Activated T-cell treated with anti-CD3 and anti-CD28 coated beads, Interleukin-2, amount 50 U/mL, for 24 hours (primary cell): ENCODE measurements at regions not wholly inside any gene's neighbourhood (a gene's known extent, or its start where the extent isn't known, plus 50 kb on each side); places are given as distances from the start of the nearest gene placed in this dataset.
"Not testable (repeated sequence)": the region's sequence is repeated elsewhere in the genome, so short reads cannot be mapped to it uniquely, and the experiment has no call there.

ENCODE experiments used
- DNase-seq: peaks from one replicate; pipeline ENCODE4 v3.0.0-alpha.2; 2020
- H3K27ac Mint-ChIP-seq: 2 replicates; pipeline ENCODE4 v1.8.0; 2020; ENCODE audit warnings: mild to moderate bottlenecking, mixed read lengths
- H3K27me3 Mint-ChIP-seq: 2 replicates; pipeline ENCODE4 v1.8.0; 2020; ENCODE audit warnings: mixed read lengths
- H3K36me3 Mint-ChIP-seq: 2 replicates; pipeline ENCODE4 v1.8.0; 2020; ENCODE audit warnings: low read depth, mixed read lengths
- H3K4me1 Mint-ChIP-seq: 2 replicates; pipeline ENCODE4 v1.8.0; 2020; ENCODE audit warnings: low read depth, mixed read lengths
- H3K4me3 Mint-ChIP-seq: 2 replicates; pipeline ENCODE4 v1.8.0; 2020; ENCODE audit warnings: mild to moderate bottlenecking, moderate library complexity, mixed read lengths
- H3K9me3 Mint-ChIP-seq: 2 replicates; pipeline ENCODE4 v1.8.0; 2020; ENCODE audit warnings: mixed read lengths

DNA sequence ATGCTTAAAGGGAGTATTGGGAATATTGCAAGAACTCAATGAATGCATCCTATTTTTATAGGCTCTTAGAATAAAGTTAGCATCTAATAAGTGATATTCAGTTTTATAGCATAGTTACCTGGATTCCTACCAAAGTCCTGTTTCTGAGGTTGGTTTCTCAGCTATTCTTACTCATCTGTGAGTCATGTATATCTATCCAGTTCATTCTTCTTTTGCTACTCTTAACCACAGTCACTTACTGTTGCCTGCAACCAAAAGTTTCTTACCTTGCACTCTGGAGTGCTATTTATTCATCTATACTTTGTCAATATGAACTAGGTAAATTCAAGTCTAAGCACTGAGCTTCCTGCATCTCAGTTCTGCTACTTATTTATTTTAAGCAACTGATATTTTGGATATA, 322.5 kb downstream of the HS3ST1 start:
- no peaks in the 10 kb centered on the region for H3K9me3 Mint-ChIP-seq
- H3K4me3 Mint-ChIP-seq = no peak overlapping the region
- no peaks in the 10 kb centered on the region for H3K4me1 Mint-ChIP-seq
- no peaks in the 10 kb centered on the region for H3K27me3 Mint-ChIP-seq
- H3K27ac Mint-ChIP-seq = no peak overlapping the region
- no peak for DNase-seq
- no peaks in the 10 kb centered on the region for H3K36me3 Mint-ChIP-seq

DNA sequence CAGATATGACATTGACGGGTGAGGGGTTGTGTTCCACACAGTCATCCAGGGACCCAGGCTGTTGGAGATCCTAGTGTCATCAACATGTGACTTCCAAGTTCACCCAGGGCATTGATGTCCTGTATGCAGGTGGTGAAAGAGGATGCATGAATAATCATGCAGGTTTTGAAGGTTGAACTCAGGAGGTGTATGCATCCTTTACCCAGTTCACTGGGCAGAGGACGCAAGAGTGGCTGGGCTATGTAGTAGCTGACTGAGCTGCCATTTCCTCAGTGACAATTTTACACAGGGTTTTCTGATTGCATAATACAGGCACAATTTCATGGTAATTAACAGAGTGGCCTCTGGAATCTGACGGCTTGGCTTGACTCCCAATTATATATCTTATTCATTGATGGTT, 323.0 kb downstream of the HS3ST1 start:
- Mint-ChIP-seq H3K4me3 (no peak overlapping the region), H3K36me3 (no peaks in the 10 kb centered on the region), H3K4me1 (no peaks in the 10 kb centered on the region), H3K27ac (no peak overlapping the region), H3K27me3 (no peaks in the 10 kb centered on the region), H3K9me3 (no peaks in the 10 kb centered on the region)
- no peak for DNase-seq

GRCh38 chr4:11098461-11098860, 330.2 kb downstream of the HS3ST1 start:
- H3K4me3 Mint-ChIP-seq = no peak overlapping the region
- H3K36me3 Mint-ChIP-seq = no peaks in the 10 kb centered on the region
- no peak overlapping the region for H3K27ac Mint-ChIP-seq
- no peaks in the 10 kb centered on the region for H3K9me3 Mint-ChIP-seq
- H3K27me3 Mint-ChIP-seq = no peaks in the 10 kb centered on the region
- no peak for DNase-seq
- peaks cover 4% of the 10 kb centered on the region for H3K4me1 Mint-ChIP-seq

DNA sequence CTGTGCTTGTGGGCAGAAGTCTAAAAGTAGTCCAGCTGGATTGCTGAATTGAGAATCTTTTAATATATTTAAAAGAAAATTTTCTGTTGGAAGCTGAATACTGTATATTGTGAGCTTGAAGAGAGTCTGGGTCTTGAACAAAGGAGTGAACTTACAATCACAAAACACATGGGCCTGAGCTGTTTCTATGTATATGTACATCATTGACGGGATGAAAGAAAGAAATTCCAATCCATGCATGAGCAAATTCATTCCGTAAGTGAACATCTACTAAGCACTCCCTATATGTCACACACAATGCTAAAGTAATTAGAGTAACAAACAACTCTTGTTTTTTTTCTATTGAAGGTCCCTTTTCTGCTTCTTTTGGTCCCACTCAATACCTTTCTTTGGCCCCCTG, 331.0 kb downstream of the HS3ST1 start:
- peaks cover 4% of the 10 kb centered on the region for H3K4me1 Mint-ChIP-seq
- no peaks in the 10 kb centered on the region for H3K9me3 Mint-ChIP-seq
- no peak overlapping the region for H3K27ac Mint-ChIP-seq
- no peak for DNase-seq
- no peak overlapping the region for H3K4me3 Mint-ChIP-seq
- no peaks in the 10 kb centered on the region for H3K27me3 Mint-ChIP-seq
- H3K36me3 Mint-ChIP-seq = no peaks in the 10 kb centered on the region

DNA sequence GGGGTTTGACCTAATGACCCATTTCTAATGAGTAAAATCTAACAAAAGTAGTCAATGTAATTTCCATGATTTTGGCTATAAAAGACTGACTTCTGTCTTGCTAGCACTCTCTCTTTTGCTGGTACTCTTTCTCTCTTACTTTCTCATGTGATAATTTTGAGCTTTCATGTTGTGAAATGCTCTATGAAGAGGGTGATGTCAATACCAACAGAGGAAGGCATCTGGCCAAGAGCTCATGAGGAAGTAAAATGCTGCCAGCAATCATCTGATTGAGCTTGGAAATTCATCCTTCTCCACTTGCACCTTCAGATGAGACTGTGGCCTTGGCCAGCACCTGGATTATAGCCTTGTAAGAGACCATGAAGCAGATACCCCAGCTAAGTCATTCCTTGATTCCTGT, 347.7 kb downstream of the HS3ST1 start:
- no peaks in the 10 kb centered on the region for H3K36me3 Mint-ChIP-seq
- no peak overlapping the region for H3K27ac Mint-ChIP-seq
- no peak for DNase-seq
- H3K4me1 Mint-ChIP-seq = no peaks in the 10 kb centered on the region
- no peaks in the 10 kb centered on the region for H3K9me3 Mint-ChIP-seq
- no peak overlapping the region for H3K4me3 Mint-ChIP-seq
- H3K27me3 Mint-ChIP-seq = no peaks in the 10 kb centered on the region

- no peak for DNase-seq
- H3K27me3 Mint-ChIP-seq = no peaks in the 10 kb centered on the region
- no peak overlapping the region for H3K27ac Mint-ChIP-seq
- H3K36me3 Mint-ChIP-seq = no peaks in the 10 kb centered on the region
- no peak overlapping the region for H3K4me3 Mint-ChIP-seq
- H3K9me3 Mint-ChIP-seq = no peaks in the 10 kb centered on the region
- no peaks in the 10 kb centered on the region for H3K4me1 Mint-ChIP-seq
Observed at GRCh38 chr4:11079171-11079570, 349.5 kb downstream of the HS3ST1 start.

GRCh38 chr4:11074581-11075241, 354.0 kb downstream of the HS3ST1 start:
- Mint-ChIP-seq H3K4me1 (no peaks in the 10 kb centered on the region), H3K27ac (no peak overlapping the region), H3K36me3 (no peaks in the 10 kb centered on the region), H3K4me3 (no peak overlapping the region), H3K27me3 (no peaks in the 10 kb centered on the region), H3K9me3 (no peaks in the 10 kb centered on the region)
- DNase-seq = no peak

GRCh38 chr4:11073621-11074051, 355.1 kb downstream of the HS3ST1 start:
- H3K36me3 Mint-ChIP-seq = no peaks in the 10 kb centered on the region
- no peak overlapping the region for H3K4me3 Mint-ChIP-seq
- no peaks in the 10 kb centered on the region for H3K9me3 Mint-ChIP-seq
- H3K27me3 Mint-ChIP-seq = no peaks in the 10 kb centered on the region
- no peaks in the 10 kb centered on the region for H3K4me1 Mint-ChIP-seq
- no peak for DNase-seq
- H3K27ac Mint-ChIP-seq = no peak overlapping the region

DNA sequence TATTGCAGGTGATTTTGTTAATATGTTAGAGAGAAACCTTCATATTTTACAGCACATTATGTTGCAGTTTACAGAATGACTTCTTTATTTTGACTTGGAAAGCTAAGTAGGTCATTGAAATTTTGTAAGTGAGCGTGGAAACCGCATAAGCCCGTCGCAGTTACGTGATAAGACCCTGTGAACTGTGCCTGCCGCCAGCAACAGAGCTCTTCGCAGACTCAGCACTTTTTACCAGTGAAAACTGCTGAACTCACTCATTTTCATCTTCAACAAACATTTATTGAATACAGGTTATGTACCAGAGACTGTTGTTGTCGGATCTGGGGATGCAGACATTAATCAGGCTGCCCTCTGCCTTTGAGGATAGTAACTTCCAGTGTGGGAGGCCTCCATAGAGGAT, 355.7 kb downstream of the HS3ST1 start:
- H3K27me3 Mint-ChIP-seq = no peaks in the 10 kb centered on the region
- H3K9me3 Mint-ChIP-seq = no peaks in the 10 kb centered on the region
- no peak overlapping the region for H3K27ac Mint-ChIP-seq
- H3K4me3 Mint-ChIP-seq = no peak overlapping the region
- no peak for DNase-seq
- no peaks in the 10 kb centered on the region for H3K36me3 Mint-ChIP-seq
- no peaks in the 10 kb centered on the region for H3K4me1 Mint-ChIP-seq

GRCh38 chr4:11072463-11072862, 356.2 kb downstream of the HS3ST1 start:
- no peak overlapping the region for H3K27ac Mint-ChIP-seq
- no peaks in the 10 kb centered on the region for H3K27me3 Mint-ChIP-seq
- no peaks in the 10 kb centered on the region for H3K36me3 Mint-ChIP-seq
- H3K4me1 Mint-ChIP-seq = no peaks in the 10 kb centered on the region
- H3K4me3 Mint-ChIP-seq = no peak overlapping the region
- H3K9me3 Mint-ChIP-seq = no peaks in the 10 kb centered on the region
- no peak for DNase-seq

DNA sequence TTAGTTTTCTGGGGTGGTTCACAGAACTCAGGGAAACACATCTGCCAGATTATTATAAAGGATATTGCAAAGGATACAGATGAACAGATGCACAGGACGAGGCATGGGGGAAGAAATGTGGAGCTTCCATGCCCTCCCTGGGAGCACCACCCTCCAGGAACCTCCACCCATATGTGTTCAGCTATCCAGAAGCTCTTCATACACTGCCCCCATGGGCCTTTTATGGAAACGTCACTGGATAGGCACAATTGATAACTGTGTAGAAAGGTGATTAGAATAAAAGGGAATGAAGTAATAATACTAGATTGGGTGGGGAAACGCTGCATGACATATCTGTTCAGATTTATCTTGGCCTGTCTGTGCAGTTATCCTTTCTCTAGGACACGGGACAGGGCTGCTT, 357.9 kb downstream of the HS3ST1 start:
- no peaks in the 10 kb centered on the region for H3K36me3 Mint-ChIP-seq
- no peaks in the 10 kb centered on the region for H3K9me3 Mint-ChIP-seq
- no peak overlapping the region for H3K4me3 Mint-ChIP-seq
- H3K4me1 Mint-ChIP-seq = no peaks in the 10 kb centered on the region
- H3K27me3 Mint-ChIP-seq = no peaks in the 10 kb centered on the region
- H3K27ac Mint-ChIP-seq = no peak overlapping the region
- DNase-seq = no peak

GRCh38 chr4:11069581-11070211, 359.0 kb downstream of the HS3ST1 start:
- Mint-ChIP-seq H3K4me1 (no peaks in the 10 kb centered on the region), H3K27ac (no peak overlapping the region), H3K36me3 (no peaks in the 10 kb centered on the region), H3K27me3 (no peaks in the 10 kb centered on the region), H3K9me3 (no peaks in the 10 kb centered on the region), H3K4me3 (no peak overlapping the region)
- no peak for DNase-seq

- H3K36me3 Mint-ChIP-seq = no peaks in the 10 kb centered on the region
- no peaks in the 10 kb centered on the region for H3K9me3 Mint-ChIP-seq
- no peak overlapping the region for H3K27ac Mint-ChIP-seq
- H3K27me3 Mint-ChIP-seq = no peaks in the 10 kb centered on the region
- no peak for DNase-seq
- H3K4me3 Mint-ChIP-seq = no peak overlapping the region
- no peaks in the 10 kb centered on the region for H3K4me1 Mint-ChIP-seq
Observed at GRCh38 chr4:11069083-11069482, 359.6 kb downstream of the HS3ST1 start.

- H3K27ac Mint-ChIP-seq, H3K4me1 Mint-ChIP-seq, DNase-seq, H3K27me3 Mint-ChIP-seq, H3K4me3 Mint-ChIP-seq, H3K36me3 Mint-ChIP-seq, H3K9me3 Mint-ChIP-seq: not testable (repeated sequence)
Observed at GRCh38 chr4:11066584-11066983, 362.1 kb downstream of the HS3ST1 start.

- H3K4me1 Mint-ChIP-seq, H3K27ac Mint-ChIP-seq, H3K36me3 Mint-ChIP-seq: not testable (repeated sequence)
Observed at GRCh38 chr4:11060637-11061036, 368.1 kb downstream of the HS3ST1 start.

DNA sequence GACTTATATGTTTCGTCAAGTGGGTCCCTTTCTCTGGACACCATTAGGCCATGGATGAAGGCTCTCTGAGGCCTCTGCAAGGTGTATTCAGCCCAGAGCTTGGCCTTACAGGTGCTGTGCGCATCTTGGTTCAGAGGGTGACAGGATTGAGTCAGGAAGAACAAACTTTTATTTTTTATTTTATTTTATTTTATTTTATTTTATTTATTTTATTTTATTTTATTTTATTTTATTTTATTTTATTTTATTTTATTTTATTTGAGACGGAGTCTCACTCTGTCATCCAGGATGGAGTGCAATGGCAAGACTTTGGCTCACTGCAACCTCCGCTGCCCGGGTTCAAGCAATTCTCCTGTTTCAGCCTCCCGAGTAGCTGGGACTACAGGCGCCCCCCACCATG, 370.4 kb upstream of the CLNK start:
- H3K4me3 Mint-ChIP-seq, H3K4me1 Mint-ChIP-seq, DNase-seq, H3K27me3 Mint-ChIP-seq, H3K36me3 Mint-ChIP-seq, H3K9me3 Mint-ChIP-seq, H3K27ac Mint-ChIP-seq: not testable (repeated sequence)

More at GRCh38 chr4:11060637-11061036, 368.1 kb downstream of the HS3ST1 start:
- not testable (repeated sequence) for H3K4me3 Mint-ChIP-seq, H3K9me3 Mint-ChIP-seq, H3K27me3 Mint-ChIP-seq, DNase-seq
